Fibroblast of skin of right biceps (primary cell): ENCODE measurements at regions not wholly inside any gene's neighbourhood (a gene's known extent, or its start where the extent isn't known, plus 50 kb on each side); places are given as distances from the start of the nearest gene placed in this dataset.
A peak's percentile ranks its signal among the peaks of the same experiment; 100 is the strongest.
"Not testable (repeated sequence)": the region's sequence is repeated elsewhere in the genome, so short reads cannot be mapped to it uniquely, and the experiment has no call there.

Experiments
- DNase-seq: peaks from one replicate; pipeline ENCODE4 v3.0.0-alpha.2; 2013

- DNase-seq: not testable (repeated sequence)
Measured at GRCh38 chr17:34471278-34471677, 108.1 kb upstream of the TMEM132E start.

GRCh38 chr17:34465789-34466188, 102.8 kb upstream of the CCL1 start:
- no peak for DNase-seq

GRCh38 chr17:34464812-34465211, 101.8 kb upstream of the CCL1 start:
- no peak for DNase-seq

- no peak for DNase-seq
Measured at GRCh38 chr17:34458266-34458665, 95.2 kb upstream of the CCL1 start.

GRCh38 chr17:34456121-34456520, 93.1 kb upstream of the CCL1 start:
- no peak for DNase-seq

GRCh38 chr17:34452769-34453168, 89.7 kb upstream of the CCL1 start:
- peak; percentile 5 for DNase-seq

GRCh38 chr17:34451313-34451712, 88.3 kb upstream of the CCL1 start:
- DNase-seq: no peak

GRCh38 chr17:34447406-34447805, 84.4 kb upstream of the CCL1 start:
- DNase-seq: no peak

GRCh38 chr17:34445101-34445500, 82.1 kb upstream of the CCL1 start:
- DNase-seq: no peak

- no peak for DNase-seq
Measured at GRCh38 chr17:34443619-34444469, 80.8 kb upstream of the CCL1 start.

GRCh38 chr17:34442387-34443111, 79.5 kb upstream of the CCL1 start:
- no peak for DNase-seq

- no peak for DNase-seq
Measured at GRCh38 chr17:34437188-34437587, 74.2 kb upstream of the CCL1 start.

GRCh38 chr17:34436607-34437006, 73.6 kb upstream of the CCL1 start:
- no peak for DNase-seq

- DNase-seq: no peak
Measured at GRCh38 chr17:34435182-34435928, 72.3 kb upstream of the CCL1 start.

- DNase-seq: no peak
Measured at GRCh38 chr17:34434052-34434451, 71.0 kb upstream of the CCL1 start.

GRCh38 chr17:34424814-34425491, 61.9 kb upstream of the CCL1 start:
- no peak for DNase-seq

- DNase-seq: no peak
Measured at GRCh38 chr17:34423978-34424813, 61.2 kb upstream of the CCL1 start.

GRCh38 chr17:34423315-34423714, 60.3 kb upstream of the CCL1 start:
- DNase-seq: not testable (repeated sequence)

GRCh38 chr17:34420900-34421299, 57.9 kb upstream of the CCL1 start:
- DNase-seq: no peak

GRCh38 chr17:34420254-34420766, 57.3 kb upstream of the CCL1 start:
- DNase-seq: peak; percentile 40

GRCh38 chr17:34416116-34416515, 53.1 kb upstream of the CCL1 start:
- DNase-seq: no peak

GRCh38 chr17:34414339-34414738, 51.3 kb upstream of the CCL1 start:
- no peak for DNase-seq
